LNCAP (cell line): ENCODE measurements at regions not wholly inside any gene's neighbourhood (a gene's known extent, or its start where the extent isn't known, plus 50 kb on each side); places are given as distances from the start of the nearest gene placed in this dataset.

Experiments used
- CTCF ChIP-seq: fragments of 450-650 bp; IDR thresholded peaks from 2 replicates; pipeline ENCODE4 v1.5.1; 2017; ENCODE audit warnings: mild to moderate bottlenecking

GRCh38 chr7:70953331-70953741 lies 178.6 kb upstream of the GALNT17 start:
- no peak for TF ChIP-seq CTCF

GRCh38 chr7:70953796-70954195 lies 178.1 kb upstream of the GALNT17 start:
- no peak for TF ChIP-seq CTCF

GRCh38 chr7:70972693-70973092 lies 159.3 kb upstream of the GALNT17 start:
- TF ChIP-seq CTCF: no peak

- no peak for TF ChIP-seq CTCF
Observed at GRCh38 chr7:70975754-70976153, 156.2 kb upstream of the GALNT17 start.

- no peak for TF ChIP-seq CTCF
Observed at GRCh38 chr7:70986297-70986696, 145.6 kb upstream of the GALNT17 start.

- TF ChIP-seq CTCF: no peak
Observed at GRCh38 chr7:70994176-70994575, 137.8 kb upstream of the GALNT17 start.

- TF ChIP-seq CTCF: no peak
Observed at GRCh38 chr7:70997261-70997660, 134.7 kb upstream of the GALNT17 start.

- no peak for TF ChIP-seq CTCF
Observed at GRCh38 chr7:71005109-71005508, 126.8 kb upstream of the GALNT17 start.
